K562 (cell line): ENCODE measurements at regions not wholly inside any gene's neighbourhood (a gene's known extent, or its start where the extent isn't known, plus 50 kb on each side); places are given as distances from the start of the nearest gene placed in this dataset.

Experiments used
- ATF2 ChIP-seq: sonication (generic); formaldehyde crosslinking; IDR thresholded peaks from 2 replicates; pipeline ENCODE4 v1.8.1; 2022; ENCODE audit warnings: missing genetic modification reagents
- CLOCK ChIP-seq: fragments of 250-450 bp; sonication (Bioruptor Pico); IDR thresholded peaks from 2 replicates; pipeline ENCODE4 v1.4.0; 2020; ENCODE audit warnings: mild to moderate bottlenecking, moderate library complexity, borderline replicate concordance
- HDAC8 ChIP-seq: fragments of 450-650 bp; IDR thresholded peaks from 2 replicates; pipeline ENCODE4 v1.6.1; 2016; ENCODE audit warnings: mild to moderate bottlenecking, missing genetic modification characterization, moderate library complexity, missing compliant biosample characterization
- NFE2L1 ChIP-seq: fragments of 450-650 bp; IDR thresholded peaks from 2 replicates; pipeline ENCODE4 v1.6.1; 2016; ENCODE audit warnings: missing genetic modification characterization, low read depth, mild to moderate bottlenecking, missing compliant biosample characterization, moderate library complexity, borderline replicate concordance
- TCF15 ChIP-seq: fragments of 250-450 bp; sonication (Bioruptor Pico); IDR thresholded peaks from 2 replicates; pipeline ENCODE4 v1.8.0; 2022; ENCODE audit warnings: moderate library complexity, mild to moderate bottlenecking, inconsistent platforms
- ZHX1 ChIP-seq: fragments of 150-350 bp; conservative IDR thresholded peaks from 2 replicates; pipeline ENCODE4 v1.6.1; 2014; ENCODE audit warnings: low read length
- ZNF217 ChIP-seq: sonication (generic); formaldehyde crosslinking; IDR thresholded peaks from 2 replicates; pipeline ENCODE4 v1.8.0; 2022; ENCODE audit warnings: mild to moderate bottlenecking, missing genetic modification reagents
- ZNF584 ChIP-seq: fragments of 200-800 bp; sonication (Bioruptor generic); IDR thresholded peaks from 2 replicates; pipeline ENCODE4 v1.6.1; 2016; ENCODE audit warnings: low read depth, mild to moderate bottlenecking, missing genetic modification characterization, missing compliant biosample characterization
- TF ChIP-seq, protein P1 (sequence below): fragments of 450-650 bp; formaldehyde crosslinking; IDR thresholded peaks from 2 replicates; pipeline ENCODE4 v1.4.0; 2020; ENCODE audit warnings: mild to moderate bottlenecking, moderate library complexity
- TF ChIP-seq, protein P2 (sequence below): conservative IDR thresholded peaks from 2 replicates; pipeline ENCODE4 v1.6.1; 2011; ENCODE audit warnings: low read depth, mild to moderate bottlenecking, low read length; ENCODE audit not compliant: control insufficient read depth

GRCh38 chr4:122536001-122536400, 79.5 kb upstream of the IL2 start (continued):
- TF ChIP-seq CLOCK (CRISPR knock-in tag) (no peak), HDAC8 (tag) (no peak), ZNF584 (CRISPR knock-in tag) (no peak), ATF2 (CRISPR knock-in tag) (no peak), TCF15 (CRISPR knock-in tag) (no peak), ZHX1 (no peak), NFE2L1 (tag) (no peak), ZNF217 (CRISPR knock-in tag) (no peak)
- TF ChIP-seq, protein P1, sequence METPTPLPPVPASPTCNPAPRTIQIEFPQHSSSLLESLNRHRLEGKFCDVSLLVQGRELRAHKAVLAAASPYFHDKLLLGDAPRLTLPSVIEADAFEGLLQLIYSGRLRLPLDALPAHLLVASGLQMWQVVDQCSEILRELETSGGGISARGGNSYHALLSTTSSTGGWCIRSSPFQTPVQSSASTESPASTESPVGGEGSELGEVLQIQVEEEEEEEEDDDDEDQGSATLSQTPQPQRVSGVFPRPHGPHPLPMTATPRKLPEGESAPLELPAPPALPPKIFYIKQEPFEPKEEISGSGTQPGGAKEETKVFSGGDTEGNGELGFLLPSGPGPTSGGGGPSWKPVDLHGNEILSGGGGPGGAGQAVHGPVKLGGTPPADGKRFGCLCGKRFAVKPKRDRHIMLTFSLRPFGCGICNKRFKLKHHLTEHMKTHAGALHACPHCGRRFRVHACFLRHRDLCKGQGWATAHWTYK (CRISPR knock-in tag), result no peak
- TF ChIP-seq, protein P2, sequence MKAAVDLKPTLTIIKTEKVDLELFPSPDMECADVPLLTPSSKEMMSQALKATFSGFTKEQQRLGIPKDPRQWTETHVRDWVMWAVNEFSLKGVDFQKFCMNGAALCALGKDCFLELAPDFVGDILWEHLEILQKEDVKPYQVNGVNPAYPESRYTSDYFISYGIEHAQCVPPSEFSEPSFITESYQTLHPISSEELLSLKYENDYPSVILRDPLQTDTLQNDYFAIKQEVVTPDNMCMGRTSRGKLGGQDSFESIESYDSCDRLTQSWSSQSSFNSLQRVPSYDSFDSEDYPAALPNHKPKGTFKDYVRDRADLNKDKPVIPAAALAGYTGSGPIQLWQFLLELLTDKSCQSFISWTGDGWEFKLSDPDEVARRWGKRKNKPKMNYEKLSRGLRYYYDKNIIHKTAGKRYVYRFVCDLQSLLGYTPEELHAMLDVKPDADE, result no peak
- TF ChIP-seq, all 486 proteins: peak for 0
